ENCODE measurements at regions not wholly inside any gene's neighbourhood (a gene's known extent, or its start where the extent isn't known, plus 50 kb on each side); places are given as distances from the start of the nearest gene placed in this dataset.
A peak's percentile ranks its signal among the peaks of the same experiment; 100 is the strongest.

DNA sequence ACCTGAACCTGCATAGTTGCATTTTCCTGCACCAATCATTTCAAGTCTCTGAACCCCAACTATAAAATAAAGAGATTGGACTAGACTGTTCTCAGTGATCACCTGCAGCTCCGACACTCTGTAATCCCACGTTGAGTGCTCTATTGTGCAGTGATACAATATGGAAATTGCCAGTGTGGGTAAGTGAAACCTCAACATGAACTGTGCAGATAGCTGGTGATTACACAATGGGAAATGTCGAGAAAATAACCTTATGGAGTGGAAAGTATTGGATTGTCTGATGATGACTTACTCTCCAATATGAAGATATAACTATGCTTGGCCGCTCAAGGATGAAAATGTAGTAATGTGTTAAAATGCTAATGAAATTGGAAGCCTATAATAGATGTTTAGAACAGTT is 293.1 kb upstream of the BRINP1 start:
- ATAC-seq (no peak), DNase-seq (no peak)
- intact Hi-C loops (cut with DNase I) = no loop called here

GRCh38 chr9:119652931-119653330 is 283.7 kb upstream of the BRINP1 start:
- no peak for ATAC-seq
- intact Hi-C loops (cut with DNase I) = no loop called here
- DNase-seq = no peak

DNA sequence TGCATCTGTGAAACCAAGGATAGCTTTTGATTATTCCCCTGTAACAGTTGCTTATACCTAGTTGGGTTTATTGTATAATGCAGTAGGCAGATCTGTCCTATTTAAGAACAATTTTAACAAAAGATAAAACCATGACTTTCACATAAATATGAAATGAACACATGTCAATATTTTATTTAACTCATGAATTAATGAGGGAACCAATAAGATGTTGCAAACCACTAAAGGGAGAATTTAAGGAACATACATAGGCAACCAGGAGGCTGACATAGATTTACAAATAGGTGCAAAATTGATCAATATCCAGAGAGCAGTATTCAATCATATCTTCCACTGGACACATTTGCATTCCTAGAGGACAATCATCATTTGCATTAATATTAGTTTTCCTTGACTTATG is 280.0 kb upstream of the BRINP1 start:
- intact Hi-C loops (cut with DNase I) = no loop called here
- DNase-seq (no peak), ATAC-seq (no peak)

DNA sequence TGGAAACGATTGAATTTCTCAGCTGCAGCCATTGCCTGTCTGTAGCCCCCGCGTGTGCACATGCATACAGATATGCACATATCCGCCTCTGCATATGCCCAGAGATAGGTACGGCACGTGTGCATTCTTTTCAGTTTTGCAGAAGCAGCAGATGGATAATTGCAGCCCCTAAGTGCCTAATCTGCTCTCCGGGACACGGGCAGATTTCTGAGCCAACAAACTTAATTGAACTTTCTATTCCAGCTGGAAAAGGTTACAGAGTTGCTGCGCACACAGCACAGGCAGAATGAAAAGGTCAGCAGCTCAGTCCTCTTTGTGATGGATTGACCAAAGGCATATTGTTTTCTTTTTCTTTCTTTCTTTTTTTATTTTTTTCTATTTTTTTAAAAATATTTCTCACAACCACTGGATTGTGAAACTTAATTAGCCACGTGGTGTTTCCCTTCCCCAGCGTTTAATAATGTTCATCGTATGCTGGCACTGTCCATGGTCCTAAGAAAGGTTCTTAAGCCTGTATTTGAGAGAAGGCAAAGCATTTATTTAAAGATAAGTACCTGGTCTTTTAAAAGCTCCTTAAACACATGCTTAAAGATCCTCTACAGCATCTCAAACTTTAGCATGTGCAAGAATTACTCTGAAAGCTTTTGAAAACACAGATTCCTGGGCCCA is 270.2 kb upstream of the BRINP1 start:
- DNase-seq (no peak), ATAC-seq (no peak)
- intact Hi-C loops (cut with DNase I) = no loop called here

- intact Hi-C loops (cut with DNase I) = no loop called here
- DNase-seq = no peak
- no peak for ATAC-seq
Observed at GRCh38 chr9:119634006-119634405, 264.8 kb upstream of the BRINP1 start.

DNA sequence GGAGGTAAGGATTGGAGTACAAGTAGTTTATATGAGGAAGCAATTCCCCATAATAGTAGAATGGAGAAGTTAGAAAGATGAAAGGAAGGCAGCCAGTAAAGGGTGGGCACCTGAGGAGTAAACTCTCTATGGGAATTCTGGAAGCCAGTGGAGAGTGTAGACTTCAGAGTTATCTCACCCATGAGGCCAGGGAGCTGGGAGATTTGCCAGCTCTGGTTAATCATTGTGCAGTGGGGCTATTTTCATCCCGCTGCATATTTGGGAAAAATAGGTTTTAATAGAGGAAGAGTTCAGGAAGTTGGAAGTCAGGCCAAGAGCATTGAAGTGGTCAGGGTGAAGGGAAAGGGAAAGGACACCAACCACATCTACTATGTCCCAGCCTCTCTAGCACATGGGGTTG is 242.3 kb upstream of the BRINP1 start:
- ATAC-seq (no peak), DNase-seq (no peak)
- intact Hi-C loops (cut with DNase I) = no loop called here

DNA sequence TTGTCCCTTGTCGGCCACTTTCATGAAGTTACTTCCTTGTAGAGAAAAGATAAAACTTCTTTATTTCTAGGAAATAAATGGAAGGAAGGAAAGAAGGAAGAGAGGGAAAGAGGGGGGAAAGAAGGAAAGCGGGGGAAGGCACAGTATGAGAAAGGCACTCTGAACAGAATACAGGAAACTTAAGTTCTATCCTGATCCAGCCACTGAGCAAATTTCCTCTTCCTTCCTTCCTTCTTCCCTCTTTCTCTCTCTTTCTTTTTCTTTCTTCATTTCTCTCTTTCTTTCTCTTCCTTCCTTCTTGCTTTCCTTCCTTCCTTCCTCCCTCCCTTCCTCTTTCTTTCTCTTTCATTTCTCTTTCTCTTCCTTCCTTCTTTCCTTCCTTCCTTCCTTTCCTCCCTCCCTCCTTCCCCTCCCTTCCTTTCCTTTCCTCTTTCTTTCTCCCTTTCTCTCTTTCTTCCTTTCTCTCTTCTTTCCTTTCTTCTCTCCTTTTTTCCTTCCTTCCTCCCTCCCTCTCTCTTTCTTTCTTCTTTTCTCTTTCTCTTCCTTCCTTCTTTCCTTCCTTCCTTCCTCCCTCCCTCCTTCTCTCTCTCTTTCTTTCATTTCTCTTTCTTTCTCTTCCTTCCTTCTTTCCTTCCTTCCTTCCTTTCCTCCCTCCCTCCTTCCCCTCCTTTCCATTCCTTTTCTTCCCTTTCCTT is 240.2 kb upstream of the BRINP1 start:
- intact Hi-C loops (cut with DNase I) = no loop called here
- DNase-seq (no peak), ATAC-seq (no peak)

GRCh38 chr9:119601632-119602031 is 232.4 kb upstream of the BRINP1 start:
- DNase-seq (no peak), ATAC-seq (no peak)
- intact Hi-C loops (cut with DNase I) = no loop called here

GRCh38 chr9:119597499-119597898 is 228.3 kb upstream of the BRINP1 start:
- no peak for ATAC-seq
- DNase-seq = no peak
- intact Hi-C loops (cut with DNase I) = no loop called here

DNA sequence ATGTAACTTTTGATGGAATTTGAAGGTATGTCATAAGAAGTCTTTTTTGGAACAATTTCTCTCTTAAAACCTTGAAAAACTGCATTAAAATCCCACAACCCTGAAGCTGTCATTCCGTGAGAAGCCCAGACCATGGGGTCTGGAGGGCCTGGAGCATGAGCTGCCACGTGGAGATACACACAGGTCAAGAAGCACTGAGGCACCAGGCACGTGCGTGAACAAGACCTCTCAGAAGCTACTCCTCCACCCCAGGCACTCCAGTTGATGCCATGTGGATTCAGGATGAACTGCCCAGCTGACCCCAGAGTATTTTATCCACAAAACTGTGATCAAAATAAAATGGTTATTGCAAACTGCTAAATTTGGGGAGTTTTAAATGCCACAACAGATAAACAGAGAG is 227.5 kb upstream of the BRINP1 start:
- no peak for ATAC-seq
- no peak for DNase-seq
- intact Hi-C loops (cut with DNase I) = no loop called here

GRCh38 chr9:119588874-119589744 is 219.9 kb upstream of the BRINP1 start:
- ATAC-seq (no peak), DNase-seq (no peak)
- intact Hi-C loops (cut with DNase I) = no loop called here

DNA sequence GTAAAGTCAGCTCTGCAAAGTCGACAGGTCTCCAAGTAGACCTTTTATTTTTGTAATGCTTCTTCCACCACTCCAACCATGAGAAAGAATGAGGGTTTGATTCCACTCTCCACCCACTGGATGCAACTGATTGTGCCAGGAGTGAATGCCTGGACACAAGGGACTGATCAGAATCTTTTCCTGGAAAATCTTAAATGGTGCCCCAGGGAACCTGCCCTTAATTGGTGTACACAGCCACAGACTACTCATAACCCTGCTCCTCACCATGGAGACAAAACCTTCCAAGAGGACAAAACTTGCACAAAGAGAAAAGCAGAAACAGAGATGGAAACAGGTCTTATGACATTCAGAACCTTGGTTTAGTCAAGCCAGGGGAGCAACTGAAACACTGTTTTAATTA is 208.6 kb upstream of the BRINP1 start:
- intact Hi-C loops (cut with DNase I) = no loop called here
- ATAC-seq (no peak), DNase-seq (no peak)

- ATAC-seq (no peak), DNase-seq (no peak)
- intact Hi-C loops (cut with DNase I) = loop anchor here in 1 of 2 donors (10.0 kb wide), 2 partner anchors 405 to 785 kb away; no protein-coding TSS in a partner anchor
Observed at GRCh38 chr9:119559986-119560385, 190.8 kb upstream of the BRINP1 start.

- no peak for DNase-seq
- intact Hi-C loops (cut with DNase I) = loop anchor here in 1 of 2 donors (10.0 kb wide), 2 partner anchors 406 to 786 kb away; no protein-coding TSS in a partner anchor
- no peak for ATAC-seq
Observed at GRCh38 chr9:119559056-119559455, 189.8 kb upstream of the BRINP1 start.

GRCh38 chr9:119556129-119556875 is 187.1 kb upstream of the BRINP1 start:
- DNase-seq = peak; percentile 84
- intact Hi-C loops (cut with DNase I) = loop anchor here (2.0 to 10.0 kb wide), 4 partner anchors 408 to 792 kb away; no protein-coding TSS in a partner anchor
- ATAC-seq = peak; percentile 89 to 93

DNA sequence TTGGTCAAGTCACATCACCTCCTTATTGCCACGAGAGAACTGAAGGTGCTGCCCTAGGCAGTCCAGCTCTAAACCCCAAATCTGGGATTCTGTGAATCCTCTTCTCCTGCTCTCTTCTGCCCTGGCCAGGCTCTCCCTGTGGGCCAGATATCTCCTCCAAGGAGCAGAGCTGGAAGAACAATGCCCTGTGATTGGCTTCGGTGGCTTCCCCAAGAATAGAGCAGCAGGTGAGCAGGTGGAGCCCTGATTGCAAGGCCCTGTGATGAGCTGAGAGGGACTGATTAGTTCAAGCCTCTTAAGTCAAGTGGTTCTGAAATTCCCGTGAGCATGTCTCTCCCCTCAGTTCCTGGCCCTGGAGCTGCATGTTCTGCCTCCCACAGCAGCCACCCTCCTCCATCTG is 175.3 kb upstream of the BRINP1 start:
- DNase-seq (no peak), ATAC-seq (no peak)
- intact Hi-C loops (cut with DNase I) = no loop called here

DNA sequence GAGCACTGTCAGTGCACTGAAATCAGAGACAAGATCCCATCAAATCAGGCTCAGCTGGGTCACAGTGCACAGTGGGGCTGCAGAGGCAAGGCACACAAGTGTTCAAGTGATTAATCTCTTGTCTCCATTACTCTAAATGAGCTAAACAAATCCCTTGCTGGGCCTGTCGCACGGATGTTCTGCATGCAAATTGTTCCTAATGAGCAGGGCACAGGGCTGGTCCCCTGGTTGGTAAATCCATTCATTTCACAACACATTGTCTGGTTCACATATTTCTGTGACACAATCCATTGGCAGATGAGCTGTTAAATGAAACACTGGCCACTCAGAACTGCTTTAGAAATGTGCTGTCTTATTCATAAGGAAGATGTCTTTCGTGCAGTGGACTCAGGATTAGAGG is 167.9 kb upstream of the BRINP1 start:
- DNase-seq = no peak
- intact Hi-C loops (cut with DNase I) = no loop called here
- no peak for ATAC-seq

DNA sequence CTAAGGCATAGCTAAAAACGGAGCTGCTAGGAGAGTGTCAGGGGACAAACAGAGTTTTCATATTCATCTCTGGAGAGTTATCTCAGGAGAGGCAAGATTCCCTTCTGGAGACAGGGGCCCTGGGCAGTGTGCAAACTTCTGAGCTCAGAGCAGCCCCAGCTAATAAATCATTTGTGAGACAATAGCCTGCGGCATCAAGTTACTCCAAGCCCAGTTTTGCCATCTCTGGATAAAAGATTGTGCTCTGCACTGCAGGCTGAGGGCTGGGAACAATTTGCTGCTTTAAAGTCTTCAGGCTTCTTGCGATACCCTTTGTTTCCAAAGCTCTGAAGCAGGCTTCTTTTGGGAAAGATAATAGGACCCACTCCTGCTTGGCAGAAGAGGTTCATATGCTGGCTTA is 164.3 kb upstream of the BRINP1 start:
- intact Hi-C loops (cut with DNase I) = no loop called here
- ATAC-seq (no peak), DNase-seq (no peak)

GRCh38 chr9:119526698-119527097 is 157.5 kb upstream of the BRINP1 start:
- intact Hi-C loops (cut with DNase I) = no loop called here
- no peak for DNase-seq
- no peak for ATAC-seq

All from left cardiac atrium (tissue), 4 donors.